Endometrial microvascular endothelial cells (primary cell): ENCODE measurements at regions not wholly inside any gene's neighbourhood (a gene's known extent, or its start where the extent isn't known, plus 50 kb on each side); places are given as distances from the start of the nearest gene placed in this dataset.
"Not testable (repeated sequence)": the region's sequence is repeated elsewhere in the genome, so short reads cannot be mapped to it uniquely, and the experiment has no call there.

Source experiments
- in situ Hi-C: cut with HindIII; loops from 2 replicates; pipeline ENCODE4 v1.10.0; 2017; ENCODE audit warnings: low sequenced_read_pairs, low pct_unique_long_range_greater_than_20kb; ENCODE audit errors: inconsistent ontology term

- in situ Hi-C loops, result no loop called here
Observed at GRCh38 chr2:239845968-239846367, 179.2 kb downstream of the NDUFA10 start.

GRCh38 chr2:239839306-239839705 is 185.8 kb downstream of the NDUFA10 start:
- in situ Hi-C loops, result no loop called here

DNA sequence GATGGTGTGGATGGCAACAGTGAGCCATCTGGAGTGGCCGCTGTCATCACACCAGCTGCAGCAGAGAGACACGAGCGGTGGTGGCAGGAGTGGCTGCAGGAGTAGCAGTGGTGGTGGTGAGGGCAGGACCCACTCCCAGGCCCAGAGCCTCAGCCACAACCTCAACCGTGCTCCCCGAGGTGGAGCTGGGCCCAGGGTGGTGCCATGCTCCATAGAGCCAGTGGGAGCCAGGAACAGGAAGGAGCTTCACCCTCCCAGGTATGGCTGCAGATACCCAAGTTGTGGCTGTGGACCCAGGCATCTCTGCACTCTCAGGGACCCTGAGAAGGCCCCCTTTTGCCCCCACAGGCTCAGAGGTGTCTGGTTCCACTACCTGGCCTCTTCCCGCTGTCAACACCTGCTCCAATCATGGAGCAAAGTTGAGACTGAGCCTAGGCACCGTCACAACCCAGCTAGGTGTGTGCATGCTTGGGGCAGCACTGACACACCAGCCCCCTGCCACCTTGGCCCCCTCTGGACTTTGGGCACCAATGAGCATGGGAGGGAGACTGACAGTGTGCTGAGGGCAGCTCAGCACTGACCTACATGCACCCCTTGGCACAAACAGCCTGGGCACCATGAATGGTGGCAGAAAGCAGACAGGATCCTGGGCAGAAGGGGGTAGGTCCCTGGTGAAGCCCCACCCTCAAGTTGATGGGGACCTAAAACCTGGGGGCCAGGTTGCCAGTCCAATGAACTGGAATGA is 188.9 kb downstream of the NDUFA10 start:
- in situ Hi-C loops, result no loop called here

DNA sequence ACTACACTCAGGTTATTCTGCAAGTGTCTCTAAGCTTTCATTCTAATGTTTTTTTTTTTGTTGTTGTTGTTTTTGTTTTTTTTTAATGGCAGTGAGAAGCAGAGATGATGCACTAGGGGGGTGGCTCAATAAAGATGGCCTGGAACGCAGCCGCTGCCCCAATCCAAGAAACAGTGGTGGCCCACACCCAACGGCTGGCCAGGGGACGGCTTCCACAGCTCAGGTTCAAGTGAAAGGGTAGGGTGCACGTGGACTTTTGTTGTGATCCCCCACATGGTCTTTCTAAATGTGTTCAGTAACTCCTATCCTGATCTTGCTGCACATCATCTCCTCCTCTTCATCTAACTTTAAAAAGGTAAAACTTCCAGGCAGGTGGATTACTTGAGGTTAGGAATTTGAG is 190.1 kb downstream of the NDUFA10 start:
- in situ Hi-C loops, result no loop called here

DNA sequence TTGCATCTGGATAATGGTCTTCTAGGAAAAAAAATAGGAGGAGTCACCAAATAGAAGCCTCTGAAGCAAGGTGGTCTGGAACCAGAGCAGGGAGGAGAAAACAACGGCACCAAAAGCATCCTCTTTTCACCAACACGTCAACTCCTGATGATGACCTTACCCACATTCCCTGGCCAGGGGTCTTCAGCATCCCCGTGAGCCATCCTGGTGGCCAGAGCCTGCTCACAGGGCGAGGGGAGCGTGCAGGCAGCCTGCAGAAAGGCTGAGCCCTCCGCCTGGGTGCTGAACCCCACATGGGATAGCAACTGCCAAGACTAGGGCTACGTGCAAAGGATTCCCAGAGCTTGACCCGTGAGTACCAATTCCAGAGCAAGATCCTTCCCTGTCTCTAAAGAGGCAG is 191.0 kb downstream of the NDUFA10 start:
- in situ Hi-C loops, result no loop called here

- in situ Hi-C loops, result no loop called here
Observed at GRCh38 chr2:239833269-239834109, 191.7 kb downstream of the NDUFA10 start.

DNA sequence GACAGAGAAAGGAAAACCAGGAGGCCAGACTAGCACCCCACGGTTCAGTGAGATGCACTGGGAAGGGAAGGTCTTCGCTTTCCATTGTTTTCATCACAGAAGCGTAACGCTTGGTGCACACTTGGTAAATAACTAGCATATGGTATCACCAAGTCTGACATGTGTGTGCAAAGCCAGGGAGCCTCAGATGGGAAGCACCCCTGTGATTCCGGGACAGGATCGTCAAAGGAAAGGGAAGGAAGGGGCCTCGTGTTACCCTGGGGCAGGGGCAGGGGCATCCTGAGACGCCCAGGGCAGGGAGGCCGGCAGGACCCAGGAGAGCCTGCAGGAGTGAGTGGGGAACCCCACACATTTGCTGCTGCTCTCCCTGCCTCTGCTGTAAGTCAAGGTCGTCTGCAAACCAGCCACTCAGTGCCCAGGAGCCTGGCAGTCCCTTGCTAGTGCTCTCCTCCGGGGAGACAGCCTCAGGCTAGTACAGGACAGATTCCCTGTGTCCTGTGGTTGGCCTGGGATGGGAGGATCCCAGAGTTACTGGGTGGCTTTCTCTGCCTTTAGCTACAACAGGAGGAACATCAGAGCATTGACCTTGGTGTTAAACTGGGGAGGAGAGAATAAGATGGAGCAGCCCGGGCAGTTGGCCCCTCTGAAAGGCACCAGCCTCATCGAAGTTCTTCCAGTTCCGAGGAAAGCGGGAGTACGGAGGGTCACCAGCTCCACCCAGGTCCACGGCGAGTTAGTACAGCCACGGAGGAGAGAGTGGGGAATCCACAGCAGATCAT is 192.5 kb downstream of the NDUFA10 start:
- in situ Hi-C loops, result no loop called here

DNA sequence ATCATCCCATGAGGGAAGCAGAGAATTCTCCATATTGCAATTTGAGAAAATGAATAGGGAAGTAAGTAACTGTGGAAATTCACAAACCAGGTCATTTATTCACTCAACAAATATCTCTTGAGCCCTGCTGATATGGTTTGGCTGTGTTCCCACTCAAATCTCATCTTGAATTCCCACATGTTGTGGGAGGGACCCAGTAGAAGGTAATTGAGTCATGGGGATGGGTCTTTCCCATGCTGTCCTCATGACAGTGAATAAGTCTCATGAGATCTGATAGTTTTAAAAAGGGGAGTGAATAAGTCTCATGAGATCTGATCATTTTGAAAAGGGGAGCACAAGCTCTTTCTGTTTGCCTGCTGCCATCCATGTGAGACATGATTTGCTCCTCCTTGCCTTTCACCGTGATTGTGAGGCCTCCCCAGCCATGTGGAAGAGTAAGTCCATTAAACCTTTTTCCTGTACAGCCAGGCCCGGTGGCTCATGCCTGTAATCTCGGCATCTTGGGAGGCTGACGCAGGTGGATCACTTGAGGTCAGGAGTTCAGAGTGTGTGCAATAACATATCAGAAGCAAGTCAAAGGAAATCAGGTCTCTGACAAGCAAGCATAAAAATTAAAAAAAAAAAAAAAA is 193.2 kb downstream of the NDUFA10 start:
- in situ Hi-C loops, result no loop called here

- in situ Hi-C loops, result no loop called here
Observed at GRCh38 chr2:239831001-239831731, 194.0 kb downstream of the NDUFA10 start.

GRCh38 chr2:239830121-239831000 is 194.8 kb downstream of the NDUFA10 start:
- in situ Hi-C loops, result no loop called here

DNA sequence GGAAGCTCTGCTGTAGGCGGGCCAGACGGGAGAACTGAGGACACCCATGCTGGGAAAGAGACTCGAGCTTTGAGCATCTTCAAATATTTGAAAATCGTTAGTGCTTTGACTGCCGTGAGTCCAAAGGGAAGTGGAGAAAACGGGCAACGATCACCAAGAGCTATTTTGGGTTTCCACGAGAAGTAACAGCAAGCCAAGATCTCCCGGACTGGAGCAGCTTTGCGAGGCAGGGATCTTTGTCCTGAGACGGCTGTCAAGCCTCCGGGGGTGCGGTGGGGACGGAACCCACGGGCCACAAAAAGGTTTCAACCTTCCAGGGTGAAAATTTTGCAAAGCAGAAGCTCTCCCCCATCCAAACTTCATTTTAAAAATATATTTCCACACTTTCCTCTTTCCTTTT is 195.8 kb downstream of the NDUFA10 start:
- in situ Hi-C loops, result no loop called here

- in situ Hi-C loops, result not testable (repeated sequence)
Observed at GRCh38 chr2:239828973-239829275, 196.2 kb downstream of the NDUFA10 start.

- in situ Hi-C loops, result no loop called here
Observed at GRCh38 chr2:239828192-239828972, 196.8 kb downstream of the NDUFA10 start.

- in situ Hi-C loops, result no loop called here
Observed at GRCh38 chr2:239827523-239827890, 197.6 kb downstream of the NDUFA10 start.

GRCh38 chr2:239826786-239827522 is 198.2 kb downstream of the NDUFA10 start:
- in situ Hi-C loops, result no loop called here

- in situ Hi-C loops, result no loop called here
Observed at GRCh38 chr2:239826376-239826775, 198.8 kb downstream of the NDUFA10 start.

DNA sequence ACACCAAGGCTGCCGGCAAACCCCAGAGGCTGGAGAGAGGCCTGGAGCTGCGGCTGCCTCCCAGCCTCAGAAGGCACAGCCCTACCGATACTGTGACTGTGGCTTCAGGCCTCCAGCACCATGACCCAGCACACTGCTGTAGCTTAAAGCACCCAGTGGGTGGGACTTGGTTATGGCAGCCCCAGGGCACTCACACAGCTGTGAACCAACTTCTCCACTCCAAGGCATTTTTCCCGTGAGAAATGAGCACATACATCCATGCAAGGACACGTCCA is 199.5 kb downstream of the NDUFA10 start:
- in situ Hi-C loops, result no loop called here
